ENCODE measurements at regions not wholly inside any gene's neighbourhood (a gene's known extent, or its start where the extent isn't known, plus 50 kb on each side); places are given as distances from the start of the nearest gene placed in this dataset.

- H3K36me3 ChIP-seq = no peaks in the 10 kb centered on the region
- no peak for DNase-seq (ENCODE audit: low spot score)
- H3K4me3 ChIP-seq = no peak overlapping the region
- TF ChIP-seq POLR2AphosphoS5 (IDR thresholded peaks at IDR 0.05) (no peak), CTCF (IDR thresholded peaks at IDR 0.05) (no peak), POLR2A (IDR thresholded peaks at IDR 0.05) (no peak)
- H3K9me3 ChIP-seq = no peaks in the 10 kb centered on the region
- H3K4me1 ChIP-seq (replicated peaks) = no peaks in the 10 kb centered on the region
- WGBS = 33% methylated on average over 6 of the region's 6 CpGs
- no peak overlapping the region for H3K27ac ChIP-seq
- H3K27me3 ChIP-seq (replicated peaks; ENCODE audit: insufficient read depth) = no peaks in the 10 kb centered on the region
- intact Hi-C loops (cut with DNase I) = no loop called here
These were observed 344.0 kb upstream of the PRICKLE1 start for GRCh38 chr12:42933461-42934081.

- no peak for DNase-seq (ENCODE audit: low spot score)
- Histone ChIP-seq H3K4me3 (no peak overlapping the region), H3K9me3 (no peaks in the 10 kb centered on the region), H3K4me1 (replicated peaks) (no peaks in the 10 kb centered on the region), H3K27me3 (replicated peaks; ENCODE audit: insufficient read depth) (no peaks in the 10 kb centered on the region), H3K36me3 (no peaks in the 10 kb centered on the region), H3K27ac (no peak overlapping the region)
- WGBS = 65% methylated on average over 5 of the region's 5 CpGs
- intact Hi-C loops (cut with DNase I) = no loop called here
- TF ChIP-seq POLR2A (IDR thresholded peaks at IDR 0.05) (no peak), POLR2AphosphoS5 (IDR thresholded peaks at IDR 0.05) (no peak), CTCF (IDR thresholded peaks at IDR 0.05) (no peak)
These were observed 343.4 kb upstream of the PRICKLE1 start for GRCh38 chr12:42932936-42933335.

GRCh38 chr12:42926232-42926631 lies 336.7 kb upstream of the PRICKLE1 start:
- no peak for TF ChIP-seq POLR2A (IDR thresholded peaks at IDR 0.05)
- TF ChIP-seq CTCF (IDR thresholded peaks at IDR 0.05) = no peak
- no peak for TF ChIP-seq POLR2AphosphoS5 (IDR thresholded peaks at IDR 0.05)
- Histone ChIP-seq H3K9me3 (no peaks in the 10 kb centered on the region), H3K27ac (no peak overlapping the region), H3K4me3 (no peak overlapping the region), H3K27me3 (replicated peaks; ENCODE audit: insufficient read depth) (no peaks in the 10 kb centered on the region), H3K4me1 (replicated peaks) (peaks cover 9% of the 10 kb centered on the region), H3K36me3 (no peaks in the 10 kb centered on the region)
- intact Hi-C loops (cut with DNase I) = loop anchor here (10.0 kb wide), 1 partner anchor 341 kb away; the partner anchor contains the start of gene PRICKLE1
- DNase-seq (ENCODE audit: low spot score) = no peak

GRCh38 chr12:42924482-42924881 lies 334.9 kb upstream of the PRICKLE1 start:
- no peak overlapping the region for H3K27ac ChIP-seq
- TF ChIP-seq CTCF (IDR thresholded peaks at IDR 0.05) = no peak
- no peaks in the 10 kb centered on the region for H3K27me3 ChIP-seq (replicated peaks; ENCODE audit: insufficient read depth)
- H3K36me3 ChIP-seq = no peaks in the 10 kb centered on the region
- no peak overlapping the region for H3K4me3 ChIP-seq
- DNase-seq (ENCODE audit: low spot score) = no peak
- no peaks in the 10 kb centered on the region for H3K9me3 ChIP-seq
- intact Hi-C loops (cut with DNase I) = loop anchor here (10.0 kb wide), 1 partner anchor 340 kb away; the partner anchor contains the start of gene PRICKLE1
- 93% methylated on average over 1 of the region's 1 CpG for WGBS
- H3K4me1 ChIP-seq (replicated peaks) = peaks cover 9% of the 10 kb centered on the region

- Histone ChIP-seq H3K4me1 (replicated peaks) (peaks cover 9% of the 10 kb centered on the region), H3K27me3 (replicated peaks; ENCODE audit: insufficient read depth) (no peaks in the 10 kb centered on the region), H3K9me3 (no peaks in the 10 kb centered on the region), H3K36me3 (no peaks in the 10 kb centered on the region), H3K4me3 (no peak overlapping the region), H3K27ac (no peak overlapping the region)
- DNase-seq (ENCODE audit: low spot score) = no peak
- TF ChIP-seq POLR2AphosphoS5 (IDR thresholded peaks at IDR 0.05) (no peak), POLR2A (IDR thresholded peaks at IDR 0.05) (no peak), CTCF (IDR thresholded peaks at IDR 0.05) (no peak)
- intact Hi-C loops (cut with DNase I) = loop anchor here (10.0 kb wide), 1 partner anchor 339 kb away; the partner anchor contains the start of gene PRICKLE1
These were observed 334.0 kb upstream of the PRICKLE1 start for GRCh38 chr12:42923583-42923982.

Data from prostate gland (tissue), 2 donors.